Smooth muscle cell (in vitro differentiated cells): ENCODE measurements at regions not wholly inside any gene's neighbourhood (a gene's known extent, or its start where the extent isn't known, plus 50 kb on each side); places are given as distances from the start of the nearest gene placed in this dataset.

Experiments
- DNase-seq: peaks from one replicate; lab custom pipeline; 2025; ENCODE audit not compliant: unreplicated experiment; lab: John Stamatoyannopoulos, UW
- H2AFZ ChIP-seq: fragments of 200-600 bp; sonication (generic); 2 replicates; pipeline ENCODE4 v1.6.0; 2016; ENCODE audit warnings: antibody characterized with exemption, low read depth, mild to moderate bottlenecking
- H3F3A ChIP-seq: fragments of 200-600 bp; sonication (generic); 2 replicates; pipeline ENCODE4 v1.6.0; 2017; ENCODE audit warnings: antibody characterized with exemption, low read depth
- H3K27ac ChIP-seq: fragments of 200-600 bp; sonication (generic); 2 replicates; pipeline ENCODE4 v1.5.1; 2016; ENCODE audit warnings: low read depth, mild to moderate bottlenecking
- H3K27me3 ChIP-seq: fragments of 200-600 bp; sonication (generic); 2 replicates; pipeline ENCODE4 v1.6.1; 2016; ENCODE audit warnings: low read depth, mild to moderate bottlenecking
- H3K36me3 ChIP-seq: fragments of 200-600 bp; sonication (generic); 2 replicates; pipeline ENCODE4 v1.5.1; 2016; ENCODE audit warnings: low read depth
- H3K4me1 ChIP-seq: fragments of 200-600 bp; sonication (generic); 2 replicates; pipeline ENCODE4 v1.5.1; 2016; ENCODE audit warnings: low read depth
- H3K4me2 ChIP-seq: fragments of 200-600 bp; sonication (generic); 2 replicates; pipeline ENCODE4 v1.6.0; 2016; ENCODE audit warnings: mild to moderate bottlenecking
- H3K4me3 ChIP-seq: fragments of 200-600 bp; sonication (generic); 2 replicates; pipeline ENCODE4 v1.5.1; 2016; ENCODE audit warnings: mild to moderate bottlenecking
- H3K79me2 ChIP-seq: fragments of 200-600 bp; sonication (generic); 2 replicates; pipeline ENCODE4 v1.6.0; 2016; ENCODE audit warnings: low read depth, mild to moderate bottlenecking
- H3K9ac ChIP-seq: fragments of 200-600 bp; sonication (generic); 2 replicates; pipeline ENCODE4 v1.6.0; 2016; ENCODE audit warnings: low read depth
- H3K9me3 ChIP-seq: fragments of 200-600 bp; sonication (generic); replicated peaks from 2 replicates; pipeline ENCODE4 v1.5.1; 2016; ENCODE audit warnings: low read depth
- H4K20me1 ChIP-seq: fragments of 200-600 bp; sonication (generic); 2 replicates; pipeline ENCODE4 v1.6.0; 2016; ENCODE audit warnings: low read depth
- CTCF ChIP-seq: fragments of 200-600 bp; sonication (generic); IDR thresholded peaks from 2 replicates; pipeline ENCODE4 v1.5.1; 2017; ENCODE audit warnings: borderline replicate concordance, mild to moderate bottlenecking, antibody characterized with exemption; ENCODE audit not compliant: insufficient read depth, poor library complexity, severe bottlenecking
- WGBS: methylation state at CpG from one replicate; pipeline ENCODE4 v1.1.7; 2016; ENCODE audit warnings: low lambda C conversion rate; 5-methylcytosine and 5-hydroxymethylcytosine counted together

- no peak overlapping the region for H3K4me2 ChIP-seq
- no peaks in the 10 kb centered on the region for H3K27me3 ChIP-seq
- TF ChIP-seq CTCF = no peak
- H3K79me2 ChIP-seq = no peaks in the 10 kb centered on the region
- no peak overlapping the region for H3K4me3 ChIP-seq
- no peak overlapping the region for H2AFZ ChIP-seq
- H3K27ac ChIP-seq = no peak overlapping the region
- H3K36me3 ChIP-seq = no peaks in the 10 kb centered on the region
- H4K20me1 ChIP-seq = no peaks in the 10 kb centered on the region
- no peak overlapping the region for H3K9ac ChIP-seq
- H3F3A ChIP-seq = no peaks in the 10 kb centered on the region
- WGBS = 90% methylated on average over 3 of the region's 3 CpGs
- no peaks in the 10 kb centered on the region for H3K9me3 ChIP-seq
- no peak for DNase-seq
- no peaks in the 10 kb centered on the region for H3K4me1 ChIP-seq
These were observed 143.4 kb downstream of the CDC5L start for GRCh38 chr6:44530910-44531234.

- Histone ChIP-seq H3K4me1 (no peaks in the 10 kb centered on the region), H3K36me3 (no peaks in the 10 kb centered on the region), H3K27ac (no peak overlapping the region), H3K4me2 (no peak overlapping the region), H3K9ac (no peak overlapping the region), H3K4me3 (no peak overlapping the region), H3F3A (no peaks in the 10 kb centered on the region), H2AFZ (no peak overlapping the region), H3K9me3 (no peaks in the 10 kb centered on the region), H3K27me3 (no peaks in the 10 kb centered on the region), H3K79me2 (no peaks in the 10 kb centered on the region), H4K20me1 (no peaks in the 10 kb centered on the region)
- WGBS = 89% methylated on average over 9 of the region's 9 CpGs
- no peak for DNase-seq
- TF ChIP-seq CTCF = no peak
These were observed 144.0 kb downstream of the CDC5L start for GRCh38 chr6:44531442-44532015.

GRCh38 chr6:44533421-44533820 is 145.9 kb downstream of the CDC5L start:
- H2AFZ ChIP-seq = no peak overlapping the region
- H3K27me3 ChIP-seq = no peaks in the 10 kb centered on the region
- H3K36me3 ChIP-seq = no peaks in the 10 kb centered on the region
- no peak for TF ChIP-seq CTCF
- H3F3A ChIP-seq = no peaks in the 10 kb centered on the region
- no peaks in the 10 kb centered on the region for H3K79me2 ChIP-seq
- H3K4me3 ChIP-seq = no peak overlapping the region
- H4K20me1 ChIP-seq = no peaks in the 10 kb centered on the region
- no peaks in the 10 kb centered on the region for H3K4me1 ChIP-seq
- no peak overlapping the region for H3K4me2 ChIP-seq
- whole genome bisulfite sequencing = 97% methylated on average over 2 of the region's 2 CpGs
- no peak overlapping the region for H3K27ac ChIP-seq
- no peak for DNase-seq
- no peak overlapping the region for H3K9ac ChIP-seq
- H3K9me3 ChIP-seq = no peaks in the 10 kb centered on the region

DNA sequence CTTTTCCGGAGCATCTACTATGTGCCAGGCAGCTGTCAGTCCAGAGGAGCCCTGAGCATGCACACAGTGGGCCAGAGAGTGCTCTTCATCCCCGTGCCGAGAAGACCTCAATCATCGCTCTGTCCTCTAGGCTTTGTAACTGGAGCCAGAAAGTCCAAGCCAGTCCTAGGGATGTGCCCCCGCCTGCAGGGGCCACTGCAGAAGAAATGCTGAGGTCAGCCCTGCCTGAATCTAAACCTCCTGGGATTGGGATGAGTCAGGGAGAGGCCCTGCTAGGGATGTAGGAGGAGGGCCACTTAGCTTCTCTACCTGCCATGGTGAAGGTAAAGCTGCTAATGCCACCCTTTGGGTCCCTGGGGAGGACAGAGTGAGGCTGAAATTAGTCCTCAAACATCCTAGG is 146.8 kb downstream of the CDC5L start:
- no peak overlapping the region for H3K4me2 ChIP-seq
- no peak for DNase-seq

More for the DNA sequence above, 146.8 kb downstream of the CDC5L start:
- H3K36me3 ChIP-seq = no peaks in the 10 kb centered on the region
- no peaks in the 10 kb centered on the region for H3K79me2 ChIP-seq
- WGBS = 83% methylated on average over 5 of the region's 5 CpGs
- no peak overlapping the region for H3K9ac ChIP-seq
- no peaks in the 10 kb centered on the region for H3K9me3 ChIP-seq
- no peaks in the 10 kb centered on the region for H3K4me1 ChIP-seq
- no peaks in the 10 kb centered on the region for H4K20me1 ChIP-seq
- TF ChIP-seq CTCF = no peak
- no peaks in the 10 kb centered on the region for H3K27me3 ChIP-seq
- no peak overlapping the region for H2AFZ ChIP-seq
- no peaks in the 10 kb centered on the region for H3F3A ChIP-seq
- no peak overlapping the region for H3K4me3 ChIP-seq
- no peak overlapping the region for H3K27ac ChIP-seq
